GM12864 (cell line): ENCODE measurements at regions not wholly inside any gene's neighbourhood (a gene's known extent, or its start where the extent isn't known, plus 50 kb on each side); places are given as distances from the start of the nearest gene placed in this dataset.

Source experiments
- DNase-seq: peaks from one replicate; pipeline ENCODE4 v3.0.0-alpha.2; 2011; ENCODE audit warnings: low read depth
- H3K4me3 ChIP-seq: 2 replicates; pipeline ENCODE4 v1.5.1; 2011; ENCODE audit warnings: mild to moderate bottlenecking, low read depth, low read length, control low read depth
- TF ChIP-seq, protein P1 (sequence below): IDR thresholded peaks from 2 replicates; pipeline ENCODE4 v1.5.1; 2011; ENCODE audit warnings: low read depth, mild to moderate bottlenecking, moderate library complexity, low read length, control low read depth, inconsistent platforms; ENCODE audit errors: missing control alignments

DNA sequence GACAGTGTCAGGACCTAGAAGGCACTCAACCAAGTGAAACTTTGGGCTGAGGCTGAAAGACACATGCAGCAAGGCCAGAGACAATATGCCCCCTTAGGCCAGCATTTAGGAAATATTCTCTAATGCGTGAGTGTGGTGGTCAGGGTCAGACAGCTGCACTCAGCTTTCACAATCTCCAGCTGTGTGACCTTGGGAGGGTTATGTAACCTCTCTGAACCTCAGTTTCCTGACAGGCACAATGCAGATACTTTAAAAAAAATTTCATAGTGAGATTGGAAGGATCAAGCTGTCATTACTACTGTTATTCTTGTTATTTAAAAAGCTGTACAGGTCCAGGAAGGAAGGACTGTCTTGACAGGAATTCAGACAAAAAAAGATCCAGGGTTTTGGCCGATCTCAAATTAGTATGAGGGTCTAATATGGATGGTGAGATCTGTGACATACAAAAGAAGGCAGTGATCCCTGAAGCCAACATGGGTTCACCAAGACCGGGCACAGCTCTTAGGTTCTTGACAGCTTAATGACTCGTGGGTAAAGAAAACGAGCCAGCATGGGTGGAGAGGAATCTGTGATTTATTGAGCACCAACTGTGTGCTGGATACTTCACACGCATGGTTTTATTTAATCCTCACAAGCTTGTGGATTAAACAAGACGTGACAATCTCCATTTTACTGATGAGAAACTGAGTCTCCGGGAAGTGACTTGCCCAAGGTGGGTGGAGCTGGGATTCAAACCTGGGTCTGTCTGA is 54.6 kb upstream of the POU3F1 start:
- TF ChIP-seq, protein P1, sequence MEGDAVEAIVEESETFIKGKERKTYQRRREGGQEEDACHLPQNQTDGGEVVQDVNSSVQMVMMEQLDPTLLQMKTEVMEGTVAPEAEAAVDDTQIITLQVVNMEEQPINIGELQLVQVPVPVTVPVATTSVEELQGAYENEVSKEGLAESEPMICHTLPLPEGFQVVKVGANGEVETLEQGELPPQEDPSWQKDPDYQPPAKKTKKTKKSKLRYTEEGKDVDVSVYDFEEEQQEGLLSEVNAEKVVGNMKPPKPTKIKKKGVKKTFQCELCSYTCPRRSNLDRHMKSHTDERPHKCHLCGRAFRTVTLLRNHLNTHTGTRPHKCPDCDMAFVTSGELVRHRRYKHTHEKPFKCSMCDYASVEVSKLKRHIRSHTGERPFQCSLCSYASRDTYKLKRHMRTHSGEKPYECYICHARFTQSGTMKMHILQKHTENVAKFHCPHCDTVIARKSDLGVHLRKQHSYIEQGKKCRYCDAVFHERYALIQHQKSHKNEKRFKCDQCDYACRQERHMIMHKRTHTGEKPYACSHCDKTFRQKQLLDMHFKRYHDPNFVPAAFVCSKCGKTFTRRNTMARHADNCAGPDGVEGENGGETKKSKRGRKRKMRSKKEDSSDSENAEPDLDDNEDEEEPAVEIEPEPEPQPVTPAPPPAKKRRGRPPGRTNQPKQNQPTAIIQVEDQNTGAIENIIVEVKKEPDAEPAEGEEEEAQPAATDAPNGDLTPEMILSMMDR: no peak
- no peak overlapping the region for H3K4me3 ChIP-seq
- no peak for DNase-seq

- DNase-seq: no peak
Observed at GRCh38 chr1:38098101-38098847, 51.7 kb upstream of the POU3F1 start.

DNA sequence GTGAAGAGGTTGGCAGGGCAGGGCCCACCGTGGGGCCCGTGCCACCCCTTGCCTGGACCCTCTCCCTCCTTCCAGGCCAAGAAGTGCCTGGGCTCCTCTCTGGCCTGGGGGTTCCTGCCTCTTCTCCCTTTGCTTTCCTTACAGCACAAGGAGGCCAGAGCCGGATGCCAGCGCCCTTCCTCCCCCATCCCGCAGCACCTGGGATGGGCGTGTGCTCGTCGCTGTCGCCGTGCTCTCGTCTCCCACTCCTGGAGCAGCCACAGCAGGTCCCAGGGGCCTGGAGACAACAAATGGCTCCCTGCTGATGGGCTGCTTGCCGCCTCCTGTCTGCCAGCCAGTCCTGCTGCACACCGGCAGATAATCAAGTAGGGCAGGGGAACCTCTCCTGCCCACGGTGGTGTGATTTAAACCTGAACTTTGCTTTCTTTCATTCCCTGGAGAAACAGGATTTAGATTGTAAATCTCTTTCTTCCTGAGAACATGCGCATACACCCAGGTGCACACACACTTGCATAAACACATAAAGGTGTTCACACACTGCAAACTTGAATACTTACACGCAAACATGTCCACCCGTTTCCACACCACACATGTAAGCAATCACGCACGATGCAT is 50.8 kb upstream of the POU3F1 start:
- no peak overlapping the region for H3K4me3 ChIP-seq
- TF ChIP-seq, protein P1: no peak
- DNase-seq: no peak

More at GRCh38 chr1:38098101-38098847, 51.7 kb upstream of the POU3F1 start:
- H3K4me3 ChIP-seq: no peak overlapping the region
- TF ChIP-seq, protein P1: no peak
